T-cell (primary cell): ENCODE measurements at regions not wholly inside any gene's neighbourhood (a gene's known extent, or its start where the extent isn't known, plus 50 kb on each side); places are given as distances from the start of the nearest gene placed in this dataset.
"Not testable (repeated sequence)": the region's sequence is repeated elsewhere in the genome, so short reads cannot be mapped to it uniquely, and the experiment has no call there.

Source experiments
- ATAC-seq, 4 experiments: fragments of 200-7000 bp in 3 of 4; fragments of 150-1000 bp in 1 of 4; cut with Tn5 transposase; replicated peaks in 1 of 4; 1 replicate in 3 of 4; 2 replicates in 1 of 4; pipeline ENCODE4 v1.10.0; 2021; ENCODE audit warnings: moderate library complexity in 3 of 4, mild to moderate bottlenecking in 2 of 4, moderate number of reproducible peaks in 1 of 4
- CTCF ChIA-PET, 2 donors: fragments of 300-600 bp; sonication (Branson Sonifier 250); formaldehyde crosslinking; loops; one replicate each; lab custom pipeline; 2022; ENCODE audit warnings: antibody characterized with exemption in 2 of 2; lab: Charles Lee
- POLR2A ChIA-PET, 2 donors: fragments of 300-600 bp; sonication (Branson Sonifier 250); formaldehyde crosslinking; loops; one replicate each; lab custom pipeline; 2022; ENCODE audit warnings: antibody characterized with exemption in 2 of 2; lab: Charles Lee
- DNase-seq, 35 experiments: peaks; one replicate each; pipeline versions ENCODE4 v3.0.0 to v3.0.0-alpha.2; 2013 to 2023
- H3K27ac ChIP-seq: one replicate; pipeline ENCODE4 v1.5.1; 2013; ENCODE audit warnings: low read length
- H3K27me3 ChIP-seq, 2 experiments: replicated peaks in 1 of 2; 1 replicate in 1 of 2; 2 replicates in 1 of 2; pipeline versions ENCODE4 v1.6.1 to v1.7.0; 2013; ENCODE audit warnings: low read length in 1 of 2, mixed read lengths in 1 of 2; ENCODE audit not compliant: control insufficient read depth in 2 of 2, insufficient read depth in 2 of 2; ENCODE audit errors: extremely low read depth in 1 of 2
- H3K36me3 ChIP-seq, 2 donors: 1 replicate in 1 of 2; 2 replicates in 1 of 2; pipeline versions ENCODE4 v1.6.1 to v1.7.0; 2013; ENCODE audit warnings: low read length in 1 of 2; ENCODE audit not compliant: control insufficient read depth in 2 of 2, insufficient read depth in 1 of 2; ENCODE audit errors: extremely low read depth in 1 of 2
- H3K4me1 ChIP-seq, 2 experiments: 1 replicate in 1 of 2; 2 replicates in 1 of 2; pipeline versions ENCODE4 v1.6.1 to v1.7.0; 2013; ENCODE audit warnings: low read length in 2 of 2, mixed read lengths in 1 of 2; ENCODE audit not compliant: insufficient read depth in 2 of 2, control insufficient read depth in 1 of 2; ENCODE audit errors: extremely low read depth in 1 of 2
- H3K4me3 ChIP-seq, 2 donors: 1 replicate in 1 of 2; 2 replicates in 1 of 2; pipeline versions ENCODE4 v1.5.1 to v1.7.0; 2013; ENCODE audit warnings: mild to moderate bottlenecking in 2 of 2, low read length in 1 of 2, moderate library complexity in 1 of 2; ENCODE audit not compliant: control insufficient read depth in 1 of 2; ENCODE audit errors: extremely low read depth in 1 of 2
- H3K9me3 ChIP-seq: 2 replicates; pipeline ENCODE4 v1.7.0; 2013
- H3K27ac Mint-ChIP-seq, 2 donors: one replicate each; pipeline ENCODE4 v1.8.0; 2020 to 2021; ENCODE audit warnings: mild to moderate bottlenecking in 2 of 2, mixed read lengths in 2 of 2
- H3K27me3 Mint-ChIP-seq, 2 donors: one replicate each; pipeline ENCODE4 v1.8.0; 2021 to 2022; ENCODE audit warnings: mixed read lengths in 2 of 2
- H3K36me3 Mint-ChIP-seq: one replicate; pipeline ENCODE4 v1.8.0; 2021; ENCODE audit warnings: mixed read lengths
- H3K4me1 Mint-ChIP-seq, 3 donors: one replicate each; pipeline ENCODE4 v1.8.0; 2020 to 2022; ENCODE audit warnings: mixed read lengths in 3 of 3, mild to moderate bottlenecking in 1 of 3
- H3K4me3 Mint-ChIP-seq, 3 donors: one replicate each; pipeline ENCODE4 v1.8.0; 2020 to 2022; ENCODE audit warnings: mild to moderate bottlenecking in 3 of 3, mixed read lengths in 3 of 3, moderate library complexity in 3 of 3
- H3K9me3 Mint-ChIP-seq, 3 donors: one replicate each; pipeline ENCODE4 v1.8.0; 2020 to 2022; ENCODE audit warnings: mixed read lengths in 3 of 3
- WGBS: methylation state at CpG from one replicate; pipeline ENCODE4 v1.1.5; 2013; ENCODE audit warnings: missing lambda C conversion rate; ENCODE audit not compliant: insufficient coverage; 5-methylcytosine and 5-hydroxymethylcytosine counted together

GRCh38 chr1:30134466-30135217 is 588.7 kb downstream of the MATN1 start:
- no peaks in the 10 kb centered on the region for H3K36me3 Mint-ChIP-seq
- ATAC-seq = no peak
- no peak for DNase-seq
- peaks cover 0 to 6% (median 3%) of the 10 kb centered on the region in 3 donors for H3K9me3 Mint-ChIP-seq
- no peaks in the 10 kb centered on the region for H3K4me1 ChIP-seq
- H3K27me3 ChIP-seq = peaks cover 0 to 21% of the 10 kb centered on the region in 2 experiments
- peaks cover 13 to 17% of the 10 kb centered on the region in 2 donors for H3K27me3 Mint-ChIP-seq
- 76% methylated on average over 10 of the region's 18 CpGs for WGBS
- H3K36me3 ChIP-seq = no peaks in the 10 kb centered on the region
- H3K4me1 Mint-ChIP-seq = peaks cover 0 to 5% (median 0%) of the 10 kb centered on the region in 3 donors
- ChIA-PET POLR2A (no interaction called here), CTCF (no interaction called here)
- no peak overlapping the region for H3K27ac ChIP-seq
- no peak overlapping the region for H3K27ac Mint-ChIP-seq
- no peak overlapping the region for H3K4me3 Mint-ChIP-seq
- H3K9me3 ChIP-seq = no peaks in the 10 kb centered on the region
- H3K4me3 ChIP-seq = no peak overlapping the region

GRCh38 chr1:30133414-30134055 is 589.9 kb downstream of the MATN1 start:
- no peak overlapping the region for H3K4me3 ChIP-seq
- DNase-seq = no peak
- POLR2A ChIA-PET = no interaction called here
- no peaks in the 10 kb centered on the region for H3K36me3 ChIP-seq
- no peak overlapping the region for H3K27ac Mint-ChIP-seq
- H3K4me1 ChIP-seq = no peaks in the 10 kb centered on the region
- ATAC-seq = no peak
- H3K4me3 Mint-ChIP-seq = no peak overlapping the region
- WGBS = 79% methylated on average over 6 of the region's 6 CpGs
- no peak overlapping the region for H3K27ac ChIP-seq
- H3K27me3 ChIP-seq = peaks cover 0 to 21% of the 10 kb centered on the region in 2 experiments
- no peaks in the 10 kb centered on the region for H3K36me3 Mint-ChIP-seq
- CTCF ChIA-PET = no interaction called here
- H3K9me3 Mint-ChIP-seq = peaks cover 0 to 6% (median 3%) of the 10 kb centered on the region in 3 donors
- peaks cover 0 to 5% (median 0%) of the 10 kb centered on the region in 3 donors for H3K4me1 Mint-ChIP-seq
- H3K27me3 Mint-ChIP-seq = peaks cover 16 to 19% of the 10 kb centered on the region in 2 donors
- H3K9me3 ChIP-seq = no peaks in the 10 kb centered on the region

DNA sequence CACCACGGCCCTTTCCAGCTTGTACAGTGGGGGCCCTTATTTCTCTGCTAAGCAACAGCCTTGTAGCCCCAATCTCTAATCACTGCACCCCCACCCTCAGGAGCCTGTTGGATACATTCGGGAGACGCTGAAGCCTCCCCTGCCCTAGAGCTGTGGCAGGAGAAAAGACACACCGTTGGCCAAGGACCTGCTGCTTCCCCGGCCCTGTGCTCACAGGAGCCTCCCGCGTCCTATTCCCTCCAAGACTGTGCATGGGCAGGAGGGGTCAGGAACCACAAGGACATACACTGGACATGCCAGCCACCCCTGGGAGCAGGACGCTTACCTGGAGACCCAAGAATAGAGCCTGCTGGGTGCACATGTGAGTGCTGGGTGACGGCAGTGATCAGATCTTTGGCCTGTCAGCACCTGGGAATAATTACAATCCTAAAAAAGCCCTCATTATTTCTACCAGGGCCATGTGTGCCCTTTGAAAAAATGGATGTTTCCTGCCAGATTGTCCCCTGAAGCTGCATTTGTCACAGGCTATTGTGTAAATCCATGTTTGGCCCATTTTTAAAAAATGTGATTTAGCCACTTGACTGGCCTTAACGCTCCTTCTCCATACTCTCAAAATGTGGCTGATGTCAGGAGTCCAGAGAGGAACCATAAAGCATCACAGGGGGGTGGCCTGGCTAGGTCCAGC is 590.6 kb downstream of the MATN1 start:
- Mint-ChIP-seq H3K27ac (no peak overlapping the region), H3K27me3 (peaks cover 16 to 19% of the 10 kb centered on the region in 2 donors), H3K36me3 (no peaks in the 10 kb centered on the region), H3K4me3 (no peak overlapping the region), H3K9me3 (peaks cover 0 to 6% (median 3%) of the 10 kb centered on the region in 3 donors), H3K4me1 (peaks cover 0 to 5% (median 0%) of the 10 kb centered on the region in 3 donors)
- no peaks in the 10 kb centered on the region for H3K36me3 ChIP-seq
- H3K4me3 ChIP-seq = no peak overlapping the region
- ChIA-PET POLR2A (no interaction called here), CTCF (no interaction called here)
- no peaks in the 10 kb centered on the region for H3K4me1 ChIP-seq
- peaks cover 0 to 21% of the 10 kb centered on the region in 2 experiments for H3K27me3 ChIP-seq
- 73% methylated on average over 10 of the region's 10 CpGs for WGBS
- DNase-seq (no peak), ATAC-seq (no peak)
- no peak overlapping the region for H3K27ac ChIP-seq
- H3K9me3 ChIP-seq = no peaks in the 10 kb centered on the region

- H3K4me1 Mint-ChIP-seq, POLR2A ChIA-PET, H3K27ac Mint-ChIP-seq, DNase-seq, H3K4me3 Mint-ChIP-seq, H3K9me3 Mint-ChIP-seq, CTCF ChIA-PET, H3K36me3 Mint-ChIP-seq, H3K4me1 ChIP-seq, H3K4me3 ChIP-seq, H3K36me3 ChIP-seq, H3K9me3 ChIP-seq, H3K27ac ChIP-seq, ATAC-seq: not testable (repeated sequence)
- WGBS = 20% methylated on average over 1 of the region's 2 CpGs
- peaks cover 0 to 21% of the 10 kb centered on the region in 2 experiments for H3K27me3 ChIP-seq
- peaks cover 15 to 21% of the 10 kb centered on the region in 2 donors for H3K27me3 Mint-ChIP-seq
These were observed 592.8 kb downstream of the MATN1 start for GRCh38 chr1:30130566-30130965.

- Histone ChIP-seq H3K27ac (no peak overlapping the region), H3K27me3 (peaks cover 0 to 25% of the 10 kb centered on the region in 2 experiments), H3K9me3 (no peaks in the 10 kb centered on the region), H3K36me3 (no peaks in the 10 kb centered on the region), H3K4me3 (no peak overlapping the region), H3K4me1 (no peaks in the 10 kb centered on the region)
- ChIA-PET CTCF (no interaction called here), POLR2A (no interaction called here)
- H3K27me3 Mint-ChIP-seq = peaks cover 15 to 21% of the 10 kb centered on the region in 2 donors
- no peak overlapping the region for H3K27ac Mint-ChIP-seq
- 47% methylated on average over 3 of the region's 4 CpGs for WGBS
- ATAC-seq = no peak
- H3K9me3 Mint-ChIP-seq = no peaks in the 10 kb centered on the region
- DNase-seq = no peak
- H3K4me3 Mint-ChIP-seq = no peak overlapping the region
- H3K36me3 Mint-ChIP-seq = no peaks in the 10 kb centered on the region
- peaks cover 0 to 5% (median 0%) of the 10 kb centered on the region in 3 donors for H3K4me1 Mint-ChIP-seq
These were observed 593.3 kb downstream of the MATN1 start for GRCh38 chr1:30130099-30130498.

DNA sequence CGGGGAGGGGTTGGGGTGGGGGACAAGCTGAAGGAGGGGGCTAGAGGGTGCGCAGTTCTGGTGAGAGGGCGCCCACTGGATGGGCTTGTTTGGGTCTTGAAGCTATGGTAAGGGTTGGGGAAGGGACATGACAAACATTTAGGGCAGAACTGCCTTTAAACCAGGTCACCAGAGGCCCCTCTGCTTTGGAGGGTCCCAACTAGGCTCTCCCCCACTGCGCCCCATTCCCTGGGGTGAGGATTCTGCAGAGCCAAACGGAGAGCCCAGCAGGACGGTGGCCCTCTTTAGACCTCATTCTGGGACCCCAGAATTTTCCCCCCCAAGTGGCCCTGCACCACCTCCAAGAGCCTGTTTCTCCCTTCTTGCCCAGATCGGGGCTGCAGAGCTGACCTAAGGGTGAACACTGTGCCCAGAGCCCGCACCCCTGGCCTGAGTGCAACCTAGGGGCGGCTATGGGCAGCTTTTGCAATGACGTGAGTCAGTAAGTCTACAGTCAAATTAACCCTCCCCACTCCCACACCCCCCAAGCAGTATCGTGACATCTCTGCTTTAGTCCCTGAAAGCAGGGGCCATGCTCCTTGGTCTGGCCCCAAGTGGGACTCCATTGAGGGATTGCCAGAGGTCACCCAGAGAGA is 593.8 kb downstream of the MATN1 start:
- Histone ChIP-seq H3K4me3 (no peak overlapping the region), H3K36me3 (no peaks in the 10 kb centered on the region), H3K9me3 (no peaks in the 10 kb centered on the region), H3K27ac (no peak overlapping the region), H3K4me1 (no peaks in the 10 kb centered on the region), H3K27me3 (peaks cover 0 to 25% of the 10 kb centered on the region in 2 experiments)
- no peaks in the 10 kb centered on the region for H3K9me3 Mint-ChIP-seq
- no peak overlapping the region for H3K27ac Mint-ChIP-seq
- H3K36me3 Mint-ChIP-seq = no peaks in the 10 kb centered on the region
- H3K27me3 Mint-ChIP-seq = peaks cover 13 to 20% of the 10 kb centered on the region in 2 donors
- ChIA-PET CTCF (no interaction called here), POLR2A (no interaction called here)
- ATAC-seq (no peak), DNase-seq (no peak)
- H3K4me1 Mint-ChIP-seq = peaks cover 0 to 5% (median 0%) of the 10 kb centered on the region in 3 donors
- H3K4me3 Mint-ChIP-seq = no peak overlapping the region
- WGBS = 92% methylated on average over 8 of the region's 11 CpGs
